ENCODE measurements at regions not wholly inside any gene's neighbourhood (a gene's known extent, or its start where the extent isn't known, plus 50 kb on each side); places are given as distances from the start of the nearest gene placed in this dataset.

- Histone ChIP-seq H3K79me2 (ENCODE audit: control insufficient read depth, insufficient read depth, low read length) (no peaks in the 10 kb centered on the region), H3K9me1 (replicated peaks; ENCODE audit: control insufficient read depth, extremely low read depth, insufficient read depth, low read length) (no peaks in the 10 kb centered on the region), H3K27ac (ENCODE audit: insufficient read depth, low read depth, low read length) (no peak overlapping the region), H3K36me3 (ENCODE audit: control insufficient read depth in 2 of 2, extremely low read depth in 1 of 2, insufficient read depth in 2 of 2, low read length in 2 of 2) (no peaks in the 10 kb centered on the region), H2AFZ (ENCODE audit: low read depth, low read length) (no peak overlapping the region), H3K9me3 (replicated peaks; ENCODE audit: control insufficient read depth, insufficient read depth, low read length) (no peaks in the 10 kb centered on the region), H3K4me2 (ENCODE audit: insufficient read depth, low read length) (no peak overlapping the region), H3K9ac (replicated peaks; ENCODE audit: extremely low read depth, insufficient read depth, low read length) (no peak overlapping the region), H3K4me1 (ENCODE audit: control insufficient read depth, extremely low read depth, insufficient read depth, low read length) (no peaks in the 10 kb centered on the region), H4K20me1 (replicated peaks; ENCODE audit: control insufficient read depth, extremely low read depth, insufficient read depth, low read length) (no peaks in the 10 kb centered on the region), H3K4me3 (replicated peaks in 1 of 3; ENCODE audit: insufficient read depth in 1 of 3, low read depth in 1 of 3, low read length in 3 of 3) (no peak overlapping the region), H3K27me3 (ENCODE audit: control insufficient read depth in 2 of 2, insufficient read depth in 2 of 2, low read length in 2 of 2) (no peaks in the 10 kb centered on the region)
- intact Hi-C loops (cut with micrococcal nuclease): no loop called here
- TF ChIP-seq EZH2 (IDR thresholded peaks at IDR 0.05; ENCODE audit: borderline replicate concordance, low read depth, low read length, severe bottlenecking) (no peak), POLR2A (IDR thresholded peaks at IDR 0.05; ENCODE audit: low read depth, low read length) (no peak), MAX (IDR thresholded peaks at IDR 0.05; ENCODE audit: insufficient read depth, insufficient read length) (no peak), GATA2 (IDR thresholded peaks at IDR 0.05; ENCODE audit: insufficient read depth, insufficient read length, low read depth, low read length) (no peak), CTCF (IDR thresholded peaks at IDR 0.05; ENCODE audit: extremely low read depth in 1 of 2, insufficient read depth in 1 of 2, low read depth in 1 of 2, low read length in 2 of 2) (no peak), POLR2AphosphoS5 (IDR thresholded peaks at IDR 0.05; ENCODE audit: insufficient read depth, low read depth, low read length) (no peak), FOS (IDR thresholded peaks at IDR 0.05; ENCODE audit: borderline replicate concordance, insufficient read depth, low read length) (no peak), JUN (IDR thresholded peaks at IDR 0.05; ENCODE audit: borderline replicate concordance, insufficient read depth, insufficient read length, low read depth) (no peak), MYC (IDR thresholded peaks at IDR 0.05; ENCODE audit: low read depth, low read length) (no peak)
- dilution Hi-C loops (cut with MboI; ENCODE audit: extremely low pct_ligation_motif_present, low sequenced_read_pairs): no loop called here
- CTCF ChIA-PET: no interaction called here
- no peak for FAIRE-seq
- no peak for DNase-seq (ENCODE audit: low read depth, low spot score)
- no TSS peak for BruUV-seq (replicated peaks)
- POLR2A ChIA-PET: no interaction called here
Observed at GRCh38 chr14:86050072-86050683, 520.2 kb downstream of the FLRT2 start.
